Thyroid gland (tissue), 4 donors: ENCODE measurements at regions not wholly inside any gene's neighbourhood (a gene's known extent, or its start where the extent isn't known, plus 50 kb on each side); places are given as distances from the start of the nearest gene placed in this dataset.

Experiments
- DNase-seq, 2 donors: peaks; one replicate each; pipeline ENCODE4 v3.0.0-alpha.2; 2019
- H3K27ac ChIP-seq, 3 donors: fragments of 200-600 bp; sonication (generic); 1 replicate in 2 of 3; 2 replicates in 1 of 3; pipeline ENCODE4 v1.5.1; 2016 to 2019; ENCODE audit warnings: mild to moderate bottlenecking in 1 of 3, moderate library complexity in 1 of 3
- H3K27me3 ChIP-seq: fragments of 200-600 bp; sonication (generic); one replicate; pipeline ENCODE4 v1.5.1; 2019
- H3K36me3 ChIP-seq, 2 donors: fragments of 200-600 bp; sonication (generic); one replicate each; pipeline ENCODE4 v1.5.1; 2016 to 2019
- H3K4me1 ChIP-seq, 2 donors: fragments of 200-600 bp; sonication (generic); one replicate each; pipeline ENCODE4 v1.5.1; 2017 to 2019
- H3K4me3 ChIP-seq, 3 donors: fragments of 200-600 bp; sonication (generic); replicated peaks in 1 of 3; 1 replicate in 2 of 3; 2 replicates in 1 of 3; pipeline ENCODE4 v1.5.1; 2016; ENCODE audit warnings: mild to moderate bottlenecking in 1 of 3
- H3K9me3 ChIP-seq: fragments of 200-600 bp; sonication (generic); one replicate; pipeline ENCODE4 v1.5.1; 2017
- POLR2A ChIP-seq, 2 donors: fragments of 450-650 bp; IDR thresholded peaks; one replicate each; pipeline ENCODE4 v1.6.1; 2017; ENCODE audit warnings: antibody characterized with exemption in 2 of 2, mild to moderate bottlenecking in 2 of 2, moderate library complexity in 1 of 2
- WGBS, 2 donors: methylation state at CpG; one replicate each; pipeline ENCODE4 v1.1.5; 2017; 5-methylcytosine and 5-hydroxymethylcytosine counted together
- intact Hi-C: fragments of 100-400 bp; cut with DNase I; formaldehyde crosslinking; loops from one replicate; pipeline ENCODE4 v1.15.1; 2023
- TF ChIP-seq, protein P1 (sequence below), 6 experiments: fragments of 200-600 bp in 3 of 6; fragments of 450-650 bp in 3 of 6; sonication (generic) in 3 of 6; IDR thresholded peaks; one replicate each; pipeline ENCODE4 v1.5.1; 2016 to 2019; ENCODE audit warnings: antibody characterized with exemption in 6 of 6, mild to moderate bottlenecking in 2 of 6, inconsistent platforms in 1 of 6, moderate library complexity in 1 of 6

- Histone ChIP-seq H3K27ac (no peak overlapping the region), H3K4me3 (no peak overlapping the region), H3K9me3 (no peaks in the 10 kb centered on the region), H3K27me3 (no peaks in the 10 kb centered on the region), H3K36me3 (no peaks in the 10 kb centered on the region), H3K4me1 (no peaks in the 10 kb centered on the region)
- TF ChIP-seq POLR2A (IDR thresholded peaks at IDR 0.05) = no peak
- TF ChIP-seq, protein P1, sequence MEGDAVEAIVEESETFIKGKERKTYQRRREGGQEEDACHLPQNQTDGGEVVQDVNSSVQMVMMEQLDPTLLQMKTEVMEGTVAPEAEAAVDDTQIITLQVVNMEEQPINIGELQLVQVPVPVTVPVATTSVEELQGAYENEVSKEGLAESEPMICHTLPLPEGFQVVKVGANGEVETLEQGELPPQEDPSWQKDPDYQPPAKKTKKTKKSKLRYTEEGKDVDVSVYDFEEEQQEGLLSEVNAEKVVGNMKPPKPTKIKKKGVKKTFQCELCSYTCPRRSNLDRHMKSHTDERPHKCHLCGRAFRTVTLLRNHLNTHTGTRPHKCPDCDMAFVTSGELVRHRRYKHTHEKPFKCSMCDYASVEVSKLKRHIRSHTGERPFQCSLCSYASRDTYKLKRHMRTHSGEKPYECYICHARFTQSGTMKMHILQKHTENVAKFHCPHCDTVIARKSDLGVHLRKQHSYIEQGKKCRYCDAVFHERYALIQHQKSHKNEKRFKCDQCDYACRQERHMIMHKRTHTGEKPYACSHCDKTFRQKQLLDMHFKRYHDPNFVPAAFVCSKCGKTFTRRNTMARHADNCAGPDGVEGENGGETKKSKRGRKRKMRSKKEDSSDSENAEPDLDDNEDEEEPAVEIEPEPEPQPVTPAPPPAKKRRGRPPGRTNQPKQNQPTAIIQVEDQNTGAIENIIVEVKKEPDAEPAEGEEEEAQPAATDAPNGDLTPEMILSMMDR (IDR thresholded peaks at IDR 0.05) = no peak
- WGBS, 2 donors = 79% methylated on average over 3 of the region's 3 CpGs
- intact Hi-C loops = no loop called here
- DNase-seq = no peak
These were observed 286.7 kb downstream of the ADCYAP1 start for GRCh38 chr18:1191341-1191740.

GRCh38 chr18:1213126-1213525, 308.5 kb downstream of the ADCYAP1 start:
- no peaks in the 10 kb centered on the region for H3K4me1 ChIP-seq
- intact Hi-C loops = no loop called here
- no peaks in the 10 kb centered on the region for H3K9me3 ChIP-seq
- H3K36me3 ChIP-seq = no peaks in the 10 kb centered on the region
- no peak for TF ChIP-seq POLR2A (IDR thresholded peaks at IDR 0.05)
- TF ChIP-seq, protein P1 (IDR thresholded peaks at IDR 0.05) = no peak
- H3K27me3 ChIP-seq = no peaks in the 10 kb centered on the region
- 89% methylated on average over 1 of the region's 1 CpG for WGBS, 2 donors
- H3K4me3 ChIP-seq = no peak overlapping the region
- no peak for DNase-seq
- H3K27ac ChIP-seq = no peak overlapping the region

- H3K36me3 ChIP-seq = no peaks in the 10 kb centered on the region
- DNase-seq = no peak
- WGBS, 2 donors = 79% methylated on average over 2 of the region's 2 CpGs
- no peak overlapping the region for H3K27ac ChIP-seq
- no peaks in the 10 kb centered on the region for H3K9me3 ChIP-seq
- no peaks in the 10 kb centered on the region for H3K4me1 ChIP-seq
- no peaks in the 10 kb centered on the region for H3K27me3 ChIP-seq
- intact Hi-C loops = no loop called here
- H3K4me3 ChIP-seq = no peak overlapping the region
- TF ChIP-seq, protein P1 (IDR thresholded peaks at IDR 0.05) = no peak
- TF ChIP-seq POLR2A (IDR thresholded peaks at IDR 0.05) = no peak
These were observed 318.2 kb downstream of the ADCYAP1 start for GRCh38 chr18:1222880-1223279.

GRCh38 chr18:1227025-1227424, 322.4 kb downstream of the ADCYAP1 start:
- WGBS, 2 donors = 82 to 85% methylated on average over 4 of the region's 4 CpGs
- Histone ChIP-seq H3K27ac (no peak overlapping the region), H3K9me3 (no peaks in the 10 kb centered on the region), H3K4me1 (no peaks in the 10 kb centered on the region), H3K4me3 (no peak overlapping the region), H3K36me3 (no peaks in the 10 kb centered on the region), H3K27me3 (no peaks in the 10 kb centered on the region)
- TF ChIP-seq POLR2A (IDR thresholded peaks at IDR 0.05) = no peak
- TF ChIP-seq, protein P1 (IDR thresholded peaks at IDR 0.05) = no peak
- no peak for DNase-seq
- intact Hi-C loops = no loop called here

DNA sequence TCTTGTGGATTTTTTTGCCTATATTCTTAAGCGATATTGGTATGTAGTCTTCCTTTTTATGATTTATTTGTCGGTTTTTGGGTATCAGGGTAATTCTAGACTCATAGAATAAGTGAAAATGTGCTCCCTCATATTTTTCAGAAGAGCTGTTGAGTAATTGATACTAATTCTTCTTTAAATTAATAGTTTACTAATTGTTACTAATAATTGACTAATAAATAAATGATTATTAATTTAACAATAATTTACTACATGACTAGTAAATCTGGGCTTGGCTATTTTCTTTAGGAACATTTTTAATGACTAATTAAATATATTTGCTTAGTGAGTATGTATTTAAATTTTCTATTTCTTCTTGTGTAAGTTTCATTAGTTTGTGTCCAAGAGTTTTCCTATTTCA, 325.0 kb downstream of the ADCYAP1 start:
- no peak for DNase-seq
- H3K36me3 ChIP-seq = no peaks in the 10 kb centered on the region
- H3K9me3 ChIP-seq = no peaks in the 10 kb centered on the region
- no peaks in the 10 kb centered on the region for H3K27me3 ChIP-seq
- 82 to 84% methylated on average over 2 of the region's 2 CpGs for WGBS, 2 donors
- no peak for TF ChIP-seq POLR2A (IDR thresholded peaks at IDR 0.05)
- TF ChIP-seq, protein P1 (IDR thresholded peaks at IDR 0.05) = no peak
- no peaks in the 10 kb centered on the region for H3K4me1 ChIP-seq
- no peak overlapping the region for H3K4me3 ChIP-seq
- H3K27ac ChIP-seq = no peak overlapping the region
- intact Hi-C loops = no loop called here
